Karpas-422 (cell line): ENCODE measurements at regions not wholly inside any gene's neighbourhood (a gene's known extent, or its start where the extent isn't known, plus 50 kb on each side); places are given as distances from the start of the nearest gene placed in this dataset.

Source experiments
- DNase-seq: peaks from one replicate; pipeline ENCODE4 v3.0.0-alpha.2; 2015
- H2AFZ ChIP-seq: fragments of 200-600 bp; sonication (generic); 2 replicates; pipeline ENCODE4 v1.6.1; 2014; ENCODE audit warnings: antibody characterized with exemption, low read length, mixed read lengths
- H3K27ac ChIP-seq: fragments of 200-600 bp; sonication (generic); 2 replicates; pipeline ENCODE4 v1.5.1; 2014; ENCODE audit warnings: mild to moderate bottlenecking, low read length, moderate library complexity
- H3K27me3 ChIP-seq: fragments of 200-600 bp; sonication (generic); 2 replicates; pipeline ENCODE4 v1.6.1; 2014; ENCODE audit warnings: low read length, mixed read lengths
- H3K36me3 ChIP-seq: fragments of 200-600 bp; sonication (generic); 2 replicates; pipeline ENCODE4 v1.6.1; 2014; ENCODE audit warnings: low read length, mixed read lengths; ENCODE audit not compliant: insufficient read depth
- H3K4me1 ChIP-seq: fragments of 200-600 bp; sonication (generic); 2 replicates; pipeline ENCODE4 v1.6.1; 2014; ENCODE audit warnings: mild to moderate bottlenecking, low read length, mixed read lengths
- H3K4me2 ChIP-seq: fragments of 200-600 bp; sonication (generic); 2 replicates; pipeline ENCODE4 v1.6.1; 2014; ENCODE audit warnings: low read length, low read depth, mild to moderate bottlenecking; ENCODE audit not compliant: poor library complexity, severe bottlenecking
- H3K4me3 ChIP-seq: fragments of 200-600 bp; sonication (generic); 2 replicates; pipeline ENCODE4 v1.5.1; 2014; ENCODE audit warnings: mild to moderate bottlenecking, antibody characterized with exemption, low read length, mixed read lengths
- H3K79me2 ChIP-seq: fragments of 200-600 bp; sonication (generic); 2 replicates; pipeline ENCODE4 v1.6.1; 2014; ENCODE audit warnings: mild to moderate bottlenecking, low read length, mixed read lengths
- H3K9ac ChIP-seq: fragments of 200-600 bp; sonication (generic); 2 replicates; pipeline ENCODE4 v1.6.0; 2014; ENCODE audit warnings: low read length
- H3K9me2 ChIP-seq: fragments of 200-600 bp; sonication (generic), shearing (Covaris generic); replicated peaks from 2 replicates; pipeline ENCODE4 v1.6.0; 2014; ENCODE audit warnings: mild to moderate bottlenecking, low read length, moderate library complexity; ENCODE audit not compliant: insufficient read depth
- H3K9me3 ChIP-seq: fragments of 300-700, 200-600 bp; sonication (generic); 2 replicates; pipeline ENCODE4 v1.6.1; 2014; ENCODE audit warnings: low read length, mixed read lengths
- H4K20me1 ChIP-seq: fragments of 200-600 bp; sonication (generic); 2 replicates; pipeline ENCODE4 v1.6.1; 2014; ENCODE audit warnings: mild to moderate bottlenecking, antibody characterized with exemption, low read length, low read depth; ENCODE audit not compliant: insufficient read depth

- H2AFZ ChIP-seq = peak overlapping the region; percentile 59
- H3K9ac ChIP-seq = peak overlapping the region; percentile 51
- H3K4me2 ChIP-seq = peak overlapping the region; percentile 61
- no peaks in the 10 kb centered on the region for H3K27me3 ChIP-seq
- H3K9me2 ChIP-seq = no peaks in the 10 kb centered on the region
- peaks cover 24% of the 10 kb centered on the region for H3K4me1 ChIP-seq
- peak overlapping the region; percentile 58 for H3K4me3 ChIP-seq
- DNase-seq = peak; percentile 98
- H3K36me3 ChIP-seq = no peaks in the 10 kb centered on the region
- H3K9me3 ChIP-seq = no peaks in the 10 kb centered on the region
- H3K27ac ChIP-seq = no peak overlapping the region
- no peaks in the 10 kb centered on the region for H3K79me2 ChIP-seq
- H4K20me1 ChIP-seq = no peaks in the 10 kb centered on the region
Observed at GRCh38 chrX:131763674-131764073, 219.8 kb downstream of the OR13H1 start.

GRCh38 chrX:131764216-131764615, 220.3 kb downstream of the OR13H1 start:
- Histone ChIP-seq H3K4me2 (peak overlapping the region; percentile 61), H3K4me3 (peak overlapping the region; percentile 58), H3K27ac (no peak overlapping the region), H3K4me1 (peaks cover 24% of the 10 kb centered on the region), H3K79me2 (no peaks in the 10 kb centered on the region), H3K9ac (peak overlapping the region; percentile 45), H4K20me1 (no peaks in the 10 kb centered on the region), H3K9me2 (no peaks in the 10 kb centered on the region), H3K27me3 (no peaks in the 10 kb centered on the region), H3K9me3 (no peaks in the 10 kb centered on the region), H2AFZ (peak overlapping the region; percentile 59), H3K36me3 (no peaks in the 10 kb centered on the region)
- DNase-seq = peak; percentile 48

- H3K4me1 ChIP-seq = peaks cover 16% of the 10 kb centered on the region
- H3K27me3 ChIP-seq = no peaks in the 10 kb centered on the region
- peak overlapping the region; percentile 67 for H3K9ac ChIP-seq
- no peaks in the 10 kb centered on the region for H3K36me3 ChIP-seq
- peak overlapping the region; percentile 93 for H2AFZ ChIP-seq
- no peak overlapping the region for H3K27ac ChIP-seq
- no peaks in the 10 kb centered on the region for H4K20me1 ChIP-seq
- no peaks in the 10 kb centered on the region for H3K79me2 ChIP-seq
- DNase-seq = peak; percentile 94
- H3K4me2 ChIP-seq = peak overlapping the region; percentile 63
- peak overlapping the region; percentile 65 for H3K4me3 ChIP-seq
- H3K9me3 ChIP-seq = no peaks in the 10 kb centered on the region
- no peaks in the 10 kb centered on the region for H3K9me2 ChIP-seq
Observed at GRCh38 chrX:131778269-131779218, 234.7 kb downstream of the OR13H1 start.

GRCh38 chrX:131779306-131779705, 235.4 kb downstream of the OR13H1 start:
- Histone ChIP-seq H3K9me2 (no peaks in the 10 kb centered on the region), H4K20me1 (no peaks in the 10 kb centered on the region), H3K4me2 (peak overlapping the region; percentile 63), H3K27ac (no peak overlapping the region), H3K79me2 (no peaks in the 10 kb centered on the region), H3K4me1 (peaks cover 22% of the 10 kb centered on the region), H3K27me3 (no peaks in the 10 kb centered on the region), H3K9me3 (no peaks in the 10 kb centered on the region), H3K4me3 (peak overlapping the region; percentile 65), H2AFZ (peak overlapping the region; percentile 93), H3K9ac (peak overlapping the region; percentile 67), H3K36me3 (no peaks in the 10 kb centered on the region)
- DNase-seq = peak; percentile 54

- peaks cover 22% of the 10 kb centered on the region for H3K4me1 ChIP-seq
- H3K27me3 ChIP-seq = no peaks in the 10 kb centered on the region
- peak overlapping the region; percentile 63 for H3K4me2 ChIP-seq
- no peaks in the 10 kb centered on the region for H4K20me1 ChIP-seq
- H3K9ac ChIP-seq = peak overlapping the region; percentile 67; the same call in 1 of the 2 replicates
- H3K27ac ChIP-seq = no peak overlapping the region
- H3K9me3 ChIP-seq = no peaks in the 10 kb centered on the region
- H2AFZ ChIP-seq = peak overlapping the region; percentile 93
- DNase-seq = no peak
- no peaks in the 10 kb centered on the region for H3K36me3 ChIP-seq
- peak overlapping the region; percentile 65; the same call in 1 of the 2 replicates for H3K4me3 ChIP-seq
- H3K79me2 ChIP-seq = no peaks in the 10 kb centered on the region
- no peaks in the 10 kb centered on the region for H3K9me2 ChIP-seq
Observed at GRCh38 chrX:131779741-131780140, 235.9 kb downstream of the OR13H1 start.

GRCh38 chrX:131782646-131783045, 238.8 kb downstream of the OR13H1 start:
- Histone ChIP-seq H3K36me3 (no peaks in the 10 kb centered on the region), H3K9me3 (no peaks in the 10 kb centered on the region), H3K9ac (no peak overlapping the region), H3K4me3 (no peak overlapping the region), H4K20me1 (no peaks in the 10 kb centered on the region), H3K9me2 (no peaks in the 10 kb centered on the region), H3K4me2 (no peak overlapping the region), H3K4me1 (peaks cover 22% of the 10 kb centered on the region), H3K79me2 (no peaks in the 10 kb centered on the region), H3K27me3 (no peaks in the 10 kb centered on the region), H2AFZ (no peak overlapping the region), H3K27ac (no peak overlapping the region)
- no peak for DNase-seq

GRCh38 chrX:131783555-131784308, 239.4 kb upstream of the STK26 start:
- no peaks in the 10 kb centered on the region for H3K27me3 ChIP-seq
- H3K9me2 ChIP-seq = no peaks in the 10 kb centered on the region
- H2AFZ ChIP-seq = no peak overlapping the region
- H3K27ac ChIP-seq = no peak overlapping the region
- H3K9ac ChIP-seq = no peak overlapping the region
- no peak overlapping the region for H3K4me3 ChIP-seq
- peaks cover 15% of the 10 kb centered on the region for H3K4me1 ChIP-seq
- H3K79me2 ChIP-seq = no peaks in the 10 kb centered on the region
- H3K4me2 ChIP-seq = peak overlapping the region; percentile 30
- peak; percentile 95 for DNase-seq
- no peaks in the 10 kb centered on the region for H3K36me3 ChIP-seq
- no peaks in the 10 kb centered on the region for H4K20me1 ChIP-seq
- H3K9me3 ChIP-seq = no peaks in the 10 kb centered on the region

- Histone ChIP-seq H3K9me2 (no peaks in the 10 kb centered on the region), H2AFZ (no peak overlapping the region), H3K4me2 (no peak overlapping the region), H3K4me3 (no peak overlapping the region), H4K20me1 (no peaks in the 10 kb centered on the region), H3K4me1 (peaks cover 12% of the 10 kb centered on the region), H3K27me3 (no peaks in the 10 kb centered on the region), H3K79me2 (no peaks in the 10 kb centered on the region), H3K27ac (no peak overlapping the region), H3K9me3 (no peaks in the 10 kb centered on the region), H3K9ac (no peak overlapping the region), H3K36me3 (no peaks in the 10 kb centered on the region)
- peak; percentile 42 for DNase-seq
Observed at GRCh38 chrX:131789664-131790063, 233.4 kb upstream of the STK26 start.
